Sigmoid colon (tissue), 4 donors: ENCODE measurements at regions not wholly inside any gene's neighbourhood (a gene's known extent, or its start where the extent isn't known, plus 50 kb on each side); places are given as distances from the start of the nearest gene placed in this dataset.

Experiments used
- CTCF ChIP-seq, 4 experiments: fragments of 450-650 bp in 3 of 4; fragments of 200-600 bp in 1 of 4; IDR thresholded peaks; one replicate each; pipeline ENCODE4 v1.5.1; 2016 to 2019; ENCODE audit warnings: antibody characterized with exemption in 4 of 4, mild to moderate bottlenecking in 3 of 4, moderate library complexity in 2 of 4
- EP300 ChIP-seq, 4 donors: sonication (generic); formaldehyde crosslinking; IDR thresholded peaks; one replicate each; pipeline ENCODE4 v1.6.1; 2017; ENCODE audit warnings: antibody characterized with exemption in 4 of 4
- POLR2A ChIP-seq, 2 donors: fragments of 450-650 bp; IDR thresholded peaks; one replicate each; pipeline ENCODE4 v1.6.1; 2016; ENCODE audit warnings: antibody characterized with exemption in 2 of 2, mild to moderate bottlenecking in 2 of 2, moderate library complexity in 2 of 2
- POLR2AphosphoS5 ChIP-seq, 4 donors: sonication (generic); formaldehyde crosslinking; IDR thresholded peaks; one replicate each; pipeline ENCODE4 v1.6.1; 2017; ENCODE audit warnings: antibody characterized with exemption in 4 of 4

- no peak for TF ChIP-seq CTCF (IDR thresholded peaks at IDR 0.05)
- no peak for TF ChIP-seq POLR2A (IDR thresholded peaks at IDR 0.05)
- no peak for TF ChIP-seq POLR2AphosphoS5 (IDR thresholded peaks at IDR 0.05)
- TF ChIP-seq EP300 (IDR thresholded peaks at IDR 0.05), result no peak
Observed at GRCh38 chr4:26212528-26212927, 108.3 kb upstream of the RBPJ start.
